ENCODE measurements at regions not wholly inside any gene's neighbourhood (a gene's known extent, or its start where the extent isn't known, plus 50 kb on each side); places are given as distances from the start of the nearest gene placed in this dataset.

GRCh38 chr1:47683401-47683800 lies 245.6 kb downstream of the FOXD2 start:
- Mint-ChIP-seq H3K4me3 (no peak overlapping the region), H3K27ac (no peak overlapping the region), H3K4me1 (no peaks in the 10 kb centered on the region), H3K36me3 (no peaks in the 10 kb centered on the region), H3K27me3 (ENCODE audit: low read depth in 2 of 2) (peaks cover 11 to 14% of the 10 kb centered on the region in 2 donors), H3K9me3 (no peaks in the 10 kb centered on the region)
- intact Hi-C loops (cut with micrococcal nuclease), result no loop called here
- Histone ChIP-seq H3K9me3 (ENCODE audit: control insufficient read depth, insufficient read depth, low read length) (no peaks in the 10 kb centered on the region), H3K4me1 (ENCODE audit: control insufficient read depth, insufficient read depth, low read length) (no peaks in the 10 kb centered on the region), H3K4me3 (ENCODE audit: low read length) (no peak overlapping the region), H3K27me3 (ENCODE audit: control insufficient read depth, insufficient read depth, low read length) (no peaks in the 10 kb centered on the region), H3K27ac (ENCODE audit: low read length) (no peak overlapping the region), H3K36me3 (ENCODE audit: control insufficient read depth, insufficient read depth, low read length) (no peaks in the 10 kb centered on the region)
- no peak for DNase-seq
- ATAC-seq, result no peak
- 81% methylated on average over 3 of the region's 3 CpGs for WGBS (ENCODE audit: insufficient coverage)
- no peak for TF ChIP-seq CTCF (IDR thresholded peaks at IDR 0.05)

GRCh38 chr1:47684518-47684917 lies 246.7 kb downstream of the FOXD2 start:
- H3K4me3 Mint-ChIP-seq, result no peak overlapping the region
- no peak overlapping the region for H3K27ac ChIP-seq (ENCODE audit: low read length)
- no peaks in the 10 kb centered on the region for H3K9me3 ChIP-seq (ENCODE audit: control insufficient read depth, insufficient read depth, low read length)
- DNase-seq, result no peak
- H3K9me3 Mint-ChIP-seq, result no peaks in the 10 kb centered on the region
- intact Hi-C loops (cut with micrococcal nuclease), result no loop called here
- no peak overlapping the region for H3K4me3 ChIP-seq (ENCODE audit: low read length)
- no peak overlapping the region for H3K27ac Mint-ChIP-seq
- H3K27me3 Mint-ChIP-seq (ENCODE audit: low read depth in 2 of 2), result peaks cover 12 to 15% of the 10 kb centered on the region in 2 donors
- 70% methylated on average over 6 of the region's 6 CpGs for WGBS (ENCODE audit: insufficient coverage)
- H3K36me3 Mint-ChIP-seq, result no peaks in the 10 kb centered on the region
- no peaks in the 10 kb centered on the region for H3K4me1 ChIP-seq (ENCODE audit: control insufficient read depth, insufficient read depth, low read length)
- no peaks in the 10 kb centered on the region for H3K4me1 Mint-ChIP-seq
- no peak for ATAC-seq
- H3K36me3 ChIP-seq (ENCODE audit: control insufficient read depth, insufficient read depth, low read length), result no peaks in the 10 kb centered on the region
- no peaks in the 10 kb centered on the region for H3K27me3 ChIP-seq (ENCODE audit: control insufficient read depth, insufficient read depth, low read length)
- no peak for TF ChIP-seq CTCF (IDR thresholded peaks at IDR 0.05)

GRCh38 chr1:47684964-47685762 lies 247.3 kb downstream of the FOXD2 start:
- intact Hi-C loops (cut with micrococcal nuclease), result no loop called here
- H3K4me3 ChIP-seq (ENCODE audit: low read length), result no peak overlapping the region
- no peaks in the 10 kb centered on the region for H3K36me3 ChIP-seq (ENCODE audit: control insufficient read depth, insufficient read depth, low read length)
- Mint-ChIP-seq H3K4me1 (no peaks in the 10 kb centered on the region), H3K4me3 (no peak overlapping the region), H3K27ac (no peak overlapping the region), H3K27me3 (ENCODE audit: low read depth in 2 of 2) (peaks cover 12 to 17% of the 10 kb centered on the region in 2 donors), H3K36me3 (no peaks in the 10 kb centered on the region), H3K9me3 (no peaks in the 10 kb centered on the region)
- no peak for ATAC-seq
- TF ChIP-seq CTCF (IDR thresholded peaks at IDR 0.05), result no peak
- no peak overlapping the region for H3K27ac ChIP-seq (ENCODE audit: low read length)
- 95% methylated on average over 11 of the region's 11 CpGs for WGBS (ENCODE audit: insufficient coverage)
- H3K9me3 ChIP-seq (ENCODE audit: control insufficient read depth, insufficient read depth, low read length), result no peaks in the 10 kb centered on the region
- H3K4me1 ChIP-seq (ENCODE audit: control insufficient read depth, insufficient read depth, low read length), result no peaks in the 10 kb centered on the region
- no peaks in the 10 kb centered on the region for H3K27me3 ChIP-seq (ENCODE audit: control insufficient read depth, insufficient read depth, low read length)
- DNase-seq, result no peak

- H3K27ac Mint-ChIP-seq, result no peak overlapping the region
Measured at GRCh38 chr1:47685763-47686066, 247.9 kb downstream of the FOXD2 start.

More at GRCh38 chr1:47685763-47686066, 247.9 kb downstream of the FOXD2 start:
- 100% methylated on average over 1 of the region's 2 CpGs for WGBS (ENCODE audit: insufficient coverage)
- Histone ChIP-seq H3K4me3 (ENCODE audit: low read length) (no peak overlapping the region), H3K36me3 (ENCODE audit: control insufficient read depth, insufficient read depth, low read length) (no peaks in the 10 kb centered on the region), H3K27me3 (ENCODE audit: control insufficient read depth, insufficient read depth, low read length) (no peaks in the 10 kb centered on the region), H3K27ac (ENCODE audit: low read length) (no peak overlapping the region), H3K4me1 (ENCODE audit: control insufficient read depth, insufficient read depth, low read length) (no peaks in the 10 kb centered on the region), H3K9me3 (ENCODE audit: control insufficient read depth, insufficient read depth, low read length) (no peaks in the 10 kb centered on the region)
- Mint-ChIP-seq H3K9me3 (no peaks in the 10 kb centered on the region), H3K36me3 (no peaks in the 10 kb centered on the region), H3K27me3 (ENCODE audit: low read depth in 2 of 2) (peaks cover 12 to 22% of the 10 kb centered on the region in 2 donors), H3K4me1 (no peaks in the 10 kb centered on the region), H3K4me3 (no peak overlapping the region)
- ATAC-seq, result no peak
- intact Hi-C loops (cut with micrococcal nuclease), result no loop called here
- TF ChIP-seq CTCF (IDR thresholded peaks at IDR 0.05), result no peak
- DNase-seq, result no peak
